GM19438 (cell line): ENCODE measurements at regions not wholly inside any gene's neighbourhood (a gene's known extent, or its start where the extent isn't known, plus 50 kb on each side); places are given as distances from the start of the nearest gene placed in this dataset.

Experiments
- ATAC-seq: cut with Tn5 transposase; IDR thresholded peaks from one replicate; pipeline ENCODE4 v1.9.1; 2021; ENCODE audit warnings: low read depth; ENCODE audit not compliant: unreplicated experiment

DNA sequence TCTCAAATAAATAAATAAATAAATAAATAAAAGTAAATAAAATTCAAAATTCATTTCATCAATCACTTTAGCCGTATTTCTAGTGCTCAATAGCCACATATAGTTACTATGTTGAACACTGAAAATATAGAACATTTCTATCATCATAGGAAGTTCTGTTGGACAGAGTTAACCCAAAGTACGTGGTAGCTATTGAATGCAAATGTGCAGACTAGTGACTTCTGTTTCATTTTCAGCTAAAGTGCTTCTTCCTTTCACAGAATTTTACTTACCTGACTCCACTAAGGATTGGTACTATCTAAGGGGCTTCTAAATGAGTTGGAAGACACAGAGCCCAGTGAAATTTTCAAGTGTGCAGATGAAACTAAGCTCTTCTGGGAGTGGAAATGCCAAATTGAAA, 1208.3 kb downstream of the MAT2B start:
- ATAC-seq = no peak

DNA sequence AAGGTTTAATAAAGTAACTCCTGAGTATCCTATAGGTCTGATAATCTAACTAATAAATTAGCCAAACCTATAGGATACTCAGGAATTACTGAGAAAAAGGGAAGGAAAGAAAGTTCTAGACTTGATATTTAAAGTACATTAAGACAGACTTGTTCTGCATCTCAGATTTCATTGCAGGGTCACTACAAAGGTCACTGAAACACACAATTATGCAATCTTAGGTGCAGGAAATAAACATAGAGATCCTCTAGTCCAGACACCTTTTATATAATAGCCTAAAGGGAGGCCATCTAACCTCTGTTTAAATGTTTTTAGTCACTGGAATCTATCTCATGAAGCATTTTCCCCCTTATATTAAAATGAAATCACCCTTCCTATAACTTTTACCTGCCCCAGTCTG, 1215.7 kb downstream of the MAT2B start:
- ATAC-seq = no peak

- no peak for ATAC-seq
Measured at GRCh38 chr5:164721656-164722055, 1216.2 kb downstream of the MAT2B start.

GRCh38 chr5:164722702-164723101, 1217.3 kb downstream of the MAT2B start:
- no peak for ATAC-seq

GRCh38 chr5:164727012-164727411, 1221.6 kb downstream of the MAT2B start:
- ATAC-seq = no peak

- no peak for ATAC-seq
Measured at GRCh38 chr5:164728733-164729132, 1223.3 kb downstream of the MAT2B start.

DNA sequence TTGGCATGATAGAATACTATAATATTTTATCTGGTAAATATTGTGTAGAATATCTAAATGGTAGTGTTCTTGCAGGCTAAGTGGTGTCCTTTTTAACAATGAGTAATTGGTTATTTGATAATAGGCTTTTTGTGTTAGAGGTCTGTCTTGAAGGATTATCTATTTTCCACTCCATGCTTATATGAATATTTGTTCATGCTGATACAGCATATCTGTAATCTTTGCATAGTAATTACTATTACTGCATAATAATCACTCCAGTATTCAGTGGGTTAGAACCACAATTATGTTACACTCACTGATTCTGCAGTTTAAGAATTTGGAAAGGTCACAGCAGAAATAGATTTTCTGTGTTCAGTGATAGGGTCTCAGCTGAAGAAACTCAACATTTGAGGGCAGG, 1229.9 kb downstream of the MAT2B start:
- no peak for ATAC-seq

- no peak for ATAC-seq
Measured at GRCh38 chr5:164741376-164741775, 1236.0 kb downstream of the MAT2B start.

DNA sequence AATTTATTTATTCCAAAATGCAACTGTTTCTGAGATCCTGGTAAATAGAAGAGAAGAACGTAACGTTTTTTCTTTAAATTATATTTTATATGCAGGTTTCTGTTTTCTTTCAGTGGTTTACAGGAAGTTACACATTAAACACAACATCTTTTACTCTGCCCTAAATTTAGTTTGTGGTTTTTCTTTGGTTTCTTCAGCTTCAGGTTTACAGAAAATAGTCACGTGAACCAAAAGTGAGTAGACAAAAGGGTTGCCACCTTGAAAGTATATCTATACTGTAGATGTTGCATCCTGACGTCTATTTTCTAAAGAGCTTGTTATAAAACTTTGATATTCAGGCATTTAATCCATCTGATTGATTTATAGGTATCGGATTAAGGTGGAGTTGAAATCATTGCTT, 1236.6 kb downstream of the MAT2B start:
- ATAC-seq = peak; percentile 87

DNA sequence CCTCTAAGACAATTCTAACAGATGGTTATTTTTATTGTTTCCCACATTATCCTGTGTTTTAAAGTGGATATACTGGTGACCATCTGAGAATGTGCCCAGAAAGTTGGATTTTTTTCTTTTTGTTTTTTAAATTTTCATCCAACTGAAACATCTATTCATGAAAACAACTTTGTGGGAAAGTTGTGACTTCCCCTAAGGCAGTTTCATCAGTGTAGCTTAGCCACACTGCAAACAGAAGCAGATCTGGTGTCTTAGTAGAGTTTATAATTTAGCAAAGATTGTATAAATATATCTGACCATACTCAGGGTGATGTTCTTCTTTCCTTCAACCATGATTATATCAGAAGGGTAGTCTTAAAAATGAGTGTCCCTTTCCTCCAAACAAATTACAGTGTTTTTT, 1241.3 kb downstream of the MAT2B start:
- no peak for ATAC-seq

- no peak for ATAC-seq
Measured at GRCh38 chr5:164747371-164747770, 1242.0 kb downstream of the MAT2B start.

DNA sequence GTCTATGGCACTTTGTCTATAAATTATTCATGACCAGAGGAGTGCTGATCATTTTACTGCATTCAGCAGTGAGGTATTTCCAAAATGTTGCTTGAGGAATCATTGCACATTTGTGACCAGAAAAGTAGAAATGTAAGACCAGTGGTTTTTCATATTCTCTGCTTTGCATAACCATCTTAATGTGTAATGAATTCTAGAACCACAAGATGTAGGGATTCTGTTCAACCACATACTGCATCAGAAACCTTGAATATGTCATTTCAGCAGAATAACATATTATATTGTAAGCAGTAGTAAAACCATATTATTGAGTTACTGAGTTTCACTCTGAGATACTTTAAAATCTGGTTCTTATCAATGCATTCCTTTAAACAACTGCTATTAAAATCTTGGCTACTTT, 1243.4 kb downstream of the MAT2B start:
- ATAC-seq = peak; percentile 88

DNA sequence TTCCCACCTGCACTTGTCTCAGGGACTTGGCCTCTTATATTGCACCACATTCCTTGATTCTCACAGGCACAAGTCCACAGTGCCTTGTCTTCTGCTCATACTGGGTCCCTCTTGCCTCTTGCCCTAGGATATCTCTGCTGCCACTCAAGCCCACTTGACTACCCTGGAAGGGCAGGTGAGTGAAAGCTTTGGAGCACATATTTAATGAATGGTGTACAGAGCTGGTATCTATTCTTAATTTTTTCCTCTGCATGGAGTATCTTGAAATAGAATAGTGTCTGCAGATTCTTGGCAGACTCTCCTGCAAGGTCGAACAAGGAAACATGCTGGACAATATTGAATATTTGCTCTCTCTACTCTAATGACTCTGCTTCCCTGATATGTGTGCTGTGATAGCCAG, 1248.0 kb downstream of the MAT2B start:
- no peak for ATAC-seq

GRCh38 chr5:164763206-164763605, 1257.8 kb downstream of the MAT2B start:
- ATAC-seq = no peak

- ATAC-seq = no peak
Measured at GRCh38 chr5:164772122-164772521, 1266.7 kb downstream of the MAT2B start.

DNA sequence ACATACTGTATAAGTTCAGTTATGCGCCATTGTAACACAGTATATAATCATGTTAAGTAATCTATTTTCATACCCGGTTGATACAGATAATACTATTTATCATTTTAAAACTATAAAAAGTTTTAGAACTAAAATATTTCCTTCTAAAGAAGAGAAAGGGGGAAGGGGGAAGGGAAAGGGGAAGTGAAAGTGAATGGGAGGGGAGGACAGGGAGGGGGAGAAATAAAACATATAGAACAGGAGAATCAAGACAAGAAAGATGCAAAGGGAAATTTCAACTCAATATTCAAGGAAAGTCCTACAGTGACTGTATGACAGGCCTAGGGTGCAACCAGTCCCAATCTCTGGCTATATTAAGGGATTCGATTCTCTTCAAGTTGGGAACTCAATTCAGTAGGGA, 1278.8 kb downstream of the MAT2B start:
- ATAC-seq = no peak

- ATAC-seq = no peak
Measured at GRCh38 chr5:164798110-164798509, 1292.7 kb downstream of the MAT2B start.

- no peak for ATAC-seq
Measured at GRCh38 chr5:164799391-164799790, 1294.0 kb downstream of the MAT2B start.

DNA sequence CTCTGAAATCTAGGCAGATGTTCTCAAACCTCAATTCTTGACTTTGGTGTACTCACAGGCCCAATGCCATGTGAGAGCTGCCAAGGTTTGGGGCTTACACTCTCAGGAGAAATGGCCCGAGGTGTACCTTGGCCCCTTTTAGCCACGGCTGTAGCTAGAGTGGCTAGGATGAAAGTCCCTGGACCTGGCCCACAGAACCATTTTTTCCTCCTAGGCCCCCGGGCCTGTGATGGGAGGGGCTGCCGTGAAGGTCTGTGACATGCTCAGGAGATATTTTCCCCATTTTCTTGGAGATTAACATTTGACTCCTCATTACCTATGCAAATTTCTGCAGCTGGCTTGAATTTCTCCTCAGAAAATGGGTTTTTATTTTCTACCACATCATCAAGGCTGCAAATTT, 1296.5 kb downstream of the MAT2B start:
- no peak for ATAC-seq

DNA sequence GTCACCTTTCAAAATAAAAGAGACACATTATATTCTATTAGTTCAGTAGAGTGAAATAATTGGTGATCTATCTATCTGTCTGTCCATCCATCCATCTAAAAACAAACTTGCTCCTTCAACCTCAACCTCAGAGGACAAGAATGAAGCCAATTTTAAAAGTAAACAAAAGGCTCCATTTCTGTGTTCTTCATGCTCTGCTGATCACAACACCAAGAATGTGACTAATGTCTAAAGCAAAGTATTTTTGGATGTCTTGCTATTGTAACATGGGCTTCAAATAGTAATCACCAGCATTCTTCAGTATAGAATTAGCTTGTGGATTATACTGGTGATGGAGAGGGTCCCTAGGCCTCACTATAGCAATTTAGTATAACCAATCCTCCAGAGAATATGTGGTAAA, 1304.4 kb downstream of the MAT2B start:
- peak; percentile 67 for ATAC-seq

- no peak for ATAC-seq
Measured at GRCh38 chr5:164818445-164818844, 1313.0 kb downstream of the MAT2B start.

- ATAC-seq = no peak
Measured at GRCh38 chr5:164824671-164825070, 1319.3 kb downstream of the MAT2B start.

GRCh38 chr5:164832516-164832915, 1327.1 kb downstream of the MAT2B start:
- no peak for ATAC-seq

- ATAC-seq = no peak
Measured at GRCh38 chr5:164844348-164844747, 1338.9 kb downstream of the MAT2B start.
